NCI-H524 (cell line): ENCODE measurements at regions not wholly inside any gene's neighbourhood (a gene's known extent, or its start where the extent isn't known, plus 50 kb on each side); places are given as distances from the start of the nearest gene placed in this dataset.

Experiments
- DNase-seq, 2 experiments: peaks; one replicate each; lab custom pipeline; 2025; lab: John Stamatoyannopoulos, UW

GRCh38 chr14:31943861-31944255 lies 133.2 kb upstream of the ARHGAP5 start:
- no peak for DNase-seq

GRCh38 chr14:31944256-31945073 lies 132.6 kb upstream of the ARHGAP5 start:
- no peak for DNase-seq

- DNase-seq = peak in 1 of 2 experiments; percentile 28
These were observed 132.0 kb upstream of the ARHGAP5 start for GRCh38 chr14:31945074-31945613.

GRCh38 chr14:31945701-31946100 lies 131.4 kb upstream of the ARHGAP5 start:
- DNase-seq = no peak

- DNase-seq = no peak
These were observed 130.0 kb upstream of the ARHGAP5 start for GRCh38 chr14:31947076-31947475.

- no peak for DNase-seq
These were observed 129.2 kb upstream of the ARHGAP5 start for GRCh38 chr14:31947680-31948595.

GRCh38 chr14:31949709-31950108 lies 127.4 kb upstream of the ARHGAP5 start:
- no peak for DNase-seq

GRCh38 chr14:31950331-31950730 lies 126.8 kb upstream of the ARHGAP5 start:
- DNase-seq = no peak

GRCh38 chr14:31950764-31951637 lies 126.1 kb upstream of the ARHGAP5 start:
- DNase-seq = no peak

GRCh38 chr14:31951638-31951964 lies 125.5 kb upstream of the ARHGAP5 start:
- no peak for DNase-seq

GRCh38 chr14:31952573-31952972 lies 124.5 kb upstream of the ARHGAP5 start:
- no peak for DNase-seq

- DNase-seq = no peak
These were observed 123.9 kb upstream of the ARHGAP5 start for GRCh38 chr14:31953210-31953609.

- no peak for DNase-seq
These were observed 122.1 kb upstream of the ARHGAP5 start for GRCh38 chr14:31954991-31955390.

GRCh38 chr14:31955936-31956579 lies 121.0 kb upstream of the ARHGAP5 start:
- no peak for DNase-seq

GRCh38 chr14:31957565-31957964 lies 119.5 kb upstream of the ARHGAP5 start:
- peak; percentile 16 to 87 for DNase-seq

- DNase-seq = no peak
These were observed 117.1 kb upstream of the ARHGAP5 start for GRCh38 chr14:31960039-31960438.

- DNase-seq = peak; percentile 87 to 97
These were observed 115.2 kb upstream of the ARHGAP5 start for GRCh38 chr14:31961896-31962295.

- no peak for DNase-seq
These were observed 114.2 kb upstream of the ARHGAP5 start for GRCh38 chr14:31962920-31963319.

- no peak for DNase-seq
These were observed 113.5 kb upstream of the ARHGAP5 start for GRCh38 chr14:31963587-31963986.

GRCh38 chr14:31964490-31964889 lies 112.6 kb upstream of the ARHGAP5 start:
- DNase-seq = no peak

GRCh38 chr14:31965071-31965734 lies 111.9 kb upstream of the ARHGAP5 start:
- DNase-seq = no peak
